HL-60 (cell line): ENCODE measurements at regions not wholly inside any gene's neighbourhood (a gene's known extent, or its start where the extent isn't known, plus 50 kb on each side); places are given as distances from the start of the nearest gene placed in this dataset.

Experiments used
- POLR2AphosphoS5 ChIP-seq: IDR thresholded peaks from 2 replicates; pipeline ENCODE4 v1.6.1; 2012; ENCODE audit warnings: low read depth
- SPI1 ChIP-seq: IDR thresholded peaks from 2 replicates; pipeline ENCODE4 v1.6.1; 2012; ENCODE audit warnings: low read depth, mild to moderate bottlenecking, borderline replicate concordance
- TF ChIP-seq, protein P1 (sequence below): IDR thresholded peaks from one replicate; pipeline ENCODE4 v1.5.1; 2011; ENCODE audit warnings: low read length, control low read depth, inconsistent platforms; ENCODE audit not compliant: insufficient read depth

DNA sequence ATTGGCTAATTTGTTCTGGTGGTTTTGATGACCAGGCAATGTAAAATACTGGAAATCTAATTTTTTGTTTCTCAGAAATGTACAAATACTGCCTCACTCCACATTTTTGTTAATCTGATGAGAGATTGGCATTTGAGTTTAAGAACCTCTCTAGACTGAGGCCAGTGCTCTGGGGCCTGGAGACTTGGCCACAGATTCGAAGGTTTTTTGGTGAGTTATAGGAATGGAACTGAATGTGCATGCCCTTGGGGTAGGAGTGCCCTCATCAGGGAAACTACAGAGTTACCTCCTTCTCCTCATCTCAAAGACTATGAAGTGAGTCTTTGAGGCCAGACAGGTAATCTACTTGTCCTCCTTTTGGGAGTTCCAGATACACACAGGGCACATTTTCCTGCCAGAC is 347.9 kb downstream of the LTN1 start:
- TF ChIP-seq, protein P1, sequence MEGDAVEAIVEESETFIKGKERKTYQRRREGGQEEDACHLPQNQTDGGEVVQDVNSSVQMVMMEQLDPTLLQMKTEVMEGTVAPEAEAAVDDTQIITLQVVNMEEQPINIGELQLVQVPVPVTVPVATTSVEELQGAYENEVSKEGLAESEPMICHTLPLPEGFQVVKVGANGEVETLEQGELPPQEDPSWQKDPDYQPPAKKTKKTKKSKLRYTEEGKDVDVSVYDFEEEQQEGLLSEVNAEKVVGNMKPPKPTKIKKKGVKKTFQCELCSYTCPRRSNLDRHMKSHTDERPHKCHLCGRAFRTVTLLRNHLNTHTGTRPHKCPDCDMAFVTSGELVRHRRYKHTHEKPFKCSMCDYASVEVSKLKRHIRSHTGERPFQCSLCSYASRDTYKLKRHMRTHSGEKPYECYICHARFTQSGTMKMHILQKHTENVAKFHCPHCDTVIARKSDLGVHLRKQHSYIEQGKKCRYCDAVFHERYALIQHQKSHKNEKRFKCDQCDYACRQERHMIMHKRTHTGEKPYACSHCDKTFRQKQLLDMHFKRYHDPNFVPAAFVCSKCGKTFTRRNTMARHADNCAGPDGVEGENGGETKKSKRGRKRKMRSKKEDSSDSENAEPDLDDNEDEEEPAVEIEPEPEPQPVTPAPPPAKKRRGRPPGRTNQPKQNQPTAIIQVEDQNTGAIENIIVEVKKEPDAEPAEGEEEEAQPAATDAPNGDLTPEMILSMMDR, result no peak
- TF ChIP-seq SPI1 (no peak), POLR2AphosphoS5 (no peak)
